HUDEP-2 (cell line): ENCODE measurements at regions not wholly inside any gene's neighbourhood (a gene's known extent, or its start where the extent isn't known, plus 50 kb on each side); places are given as distances from the start of the nearest gene placed in this dataset.
A peak's percentile ranks its signal among the peaks of the same experiment; 100 is the strongest.

ENCODE experiments used
- DNase-seq, 76 experiments: peaks; one replicate each; lab custom pipeline; 2025; ENCODE audit not compliant: unreplicated experiment in 76 of 76; lab: John Stamatoyannopoulos, UW

- no peak for DNase-seq
Measured at GRCh38 chr12:74595696-74596095, 58.1 kb downstream of the ATXN7L3B start.

DNA sequence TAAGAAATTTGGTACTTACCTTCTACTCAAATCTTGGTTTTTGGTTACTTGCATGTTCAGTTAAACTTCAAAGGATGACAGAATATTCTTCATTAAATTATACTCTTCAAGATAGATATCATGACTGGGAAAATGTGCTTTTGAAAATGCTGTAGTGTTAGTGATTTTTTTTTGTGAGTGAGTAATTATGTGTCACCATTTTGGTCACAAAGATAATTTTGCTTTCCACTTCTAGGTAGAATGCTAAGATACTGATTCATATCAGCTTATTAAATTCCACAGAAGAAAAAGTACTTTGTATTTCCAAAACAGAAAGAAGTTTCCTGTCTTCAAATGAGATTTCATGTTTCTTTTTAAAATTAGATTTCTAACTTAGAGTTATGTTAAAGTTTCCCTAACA, 61.2 kb downstream of the ATXN7L3B start:
- no peak for DNase-seq

DNA sequence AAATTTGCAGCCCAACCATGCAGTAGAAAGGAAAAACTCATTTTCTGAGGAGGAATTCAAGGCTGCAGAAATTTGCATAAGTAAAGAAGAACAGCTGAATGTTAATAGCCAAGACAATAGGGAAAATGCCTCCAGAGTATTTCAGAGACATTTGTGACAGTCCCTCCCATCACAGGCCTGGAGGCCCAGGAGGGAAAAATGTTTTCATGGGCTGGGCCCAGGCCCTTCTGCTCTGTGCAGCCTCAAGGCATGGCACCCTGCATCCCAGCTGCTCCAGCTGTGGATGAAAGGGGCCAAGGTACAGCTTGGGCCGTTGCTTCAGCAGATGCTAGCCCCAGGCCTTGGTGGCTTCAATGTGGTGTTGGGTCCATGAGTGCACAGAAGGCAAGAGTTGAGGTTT, 62.3 kb downstream of the ATXN7L3B start:
- no peak for DNase-seq

GRCh38 chr12:74600817-74601216, 63.2 kb downstream of the ATXN7L3B start:
- peak in 10 of 76 experiments; percentile 1 to 49 (median 3) for DNase-seq

- DNase-seq, result no peak
Measured at GRCh38 chr12:74602881-74603672, 65.4 kb downstream of the ATXN7L3B start.

GRCh38 chr12:74608231-74608775, 70.7 kb downstream of the ATXN7L3B start:
- no peak for DNase-seq

GRCh38 chr12:74610711-74611110, 73.1 kb downstream of the ATXN7L3B start:
- no peak for DNase-seq

DNA sequence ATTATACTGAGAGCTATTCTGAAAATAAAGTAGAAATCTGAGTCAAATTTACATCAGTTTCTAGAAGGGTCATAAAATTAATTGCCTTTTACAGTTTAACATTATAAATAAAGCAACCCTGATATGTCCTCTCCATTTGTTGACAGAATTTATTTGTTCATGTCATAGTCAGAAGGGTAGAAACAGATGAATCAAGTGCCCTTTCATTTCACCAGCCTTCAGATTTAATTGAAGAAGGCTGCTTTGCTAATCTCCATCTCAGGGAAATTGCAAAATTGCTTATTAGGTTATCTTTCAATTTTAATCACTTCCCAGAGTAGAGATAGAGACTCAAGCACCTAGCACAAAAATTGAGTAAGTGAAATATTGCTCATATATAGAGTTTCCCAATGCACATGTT, 76.8 kb downstream of the ATXN7L3B start:
- DNase-seq, result no peak

DNA sequence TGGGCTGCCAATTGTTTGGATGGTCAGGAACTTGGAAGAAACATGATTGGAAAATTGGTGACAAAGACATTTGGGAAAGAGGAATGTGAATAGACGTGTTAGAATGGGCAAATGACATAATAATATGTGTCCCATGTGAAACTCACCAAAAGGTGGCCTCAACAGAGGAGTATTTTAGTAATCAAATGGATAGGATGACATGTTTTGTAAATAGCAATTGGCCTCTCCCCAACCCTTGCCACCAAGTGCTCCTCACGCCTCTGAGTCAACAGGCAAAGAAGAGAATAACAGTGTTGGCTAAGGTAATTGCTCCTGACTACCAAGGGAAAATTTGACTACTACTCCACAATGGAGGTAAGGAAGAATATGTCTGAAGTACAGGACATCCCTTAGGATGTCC, 81.4 kb downstream of the ATXN7L3B start:
- DNase-seq, result no peak

GRCh38 chr12:74619884-74620283, 82.2 kb downstream of the ATXN7L3B start:
- no peak for DNase-seq

GRCh38 chr12:74620921-74621320, 83.3 kb downstream of the ATXN7L3B start:
- DNase-seq, result no peak

GRCh38 chr12:74624201-74624600, 86.6 kb downstream of the ATXN7L3B start:
- no peak for DNase-seq

DNA sequence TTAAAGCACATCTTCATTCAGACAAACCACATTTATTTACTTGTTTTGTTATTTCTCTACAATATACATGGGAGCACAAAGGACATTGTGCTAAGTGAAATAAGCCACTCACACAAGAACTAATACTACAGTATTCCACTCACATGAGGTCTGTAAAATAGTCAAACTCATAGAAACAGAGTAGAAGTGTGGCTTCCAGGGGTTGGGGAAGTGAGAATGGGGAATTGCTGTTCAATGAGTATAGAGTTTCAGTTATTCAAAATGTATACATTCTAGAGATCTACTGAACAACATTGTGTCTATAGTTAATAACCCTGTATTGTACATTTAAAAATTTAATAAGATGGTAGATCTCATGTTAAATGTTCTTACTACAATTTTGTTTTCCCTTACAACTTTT, 88.8 kb downstream of the ATXN7L3B start:
- DNase-seq, result no peak

DNA sequence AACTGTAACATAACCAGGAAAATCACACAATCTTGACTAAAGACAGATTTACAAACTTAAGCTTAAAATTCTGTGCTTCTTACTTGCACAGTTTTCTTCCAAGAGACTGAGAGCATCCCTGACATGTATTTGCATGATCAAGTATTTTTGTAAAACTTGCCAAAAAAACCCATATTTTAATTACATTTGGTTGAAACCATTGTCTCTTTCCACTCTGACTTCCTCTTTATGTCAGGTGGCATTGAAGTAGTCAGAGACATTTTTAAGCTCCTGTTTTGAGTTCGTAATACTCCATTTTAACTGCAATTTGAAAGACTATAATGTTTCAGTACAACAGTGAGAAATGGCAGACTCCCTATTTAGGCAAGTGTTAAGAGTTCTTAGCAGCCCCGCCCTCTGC, 103.6 kb downstream of the ATXN7L3B start:
- DNase-seq, result no peak

GRCh38 chr12:74641694-74642093, 104.1 kb downstream of the ATXN7L3B start:
- no peak for DNase-seq

DNA sequence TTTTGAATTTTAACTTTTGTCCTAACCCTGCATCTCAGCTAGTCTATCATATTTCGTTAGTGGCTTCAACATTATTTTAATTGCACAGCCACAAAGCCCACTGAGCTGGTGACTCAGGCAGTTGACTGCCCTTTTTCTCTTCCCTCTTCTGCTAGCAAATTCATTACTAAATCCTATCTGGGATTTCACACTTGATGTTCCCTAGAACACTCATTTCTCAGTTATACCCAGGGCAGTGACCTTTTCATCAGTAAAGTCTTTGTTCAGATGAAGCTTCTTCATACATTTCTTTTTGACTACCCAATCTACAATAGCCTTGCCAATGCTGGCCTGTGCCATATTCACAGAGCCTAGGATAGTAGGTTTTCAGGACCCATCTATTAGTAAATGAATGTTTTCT, 107.0 kb downstream of the ATXN7L3B start:
- DNase-seq, result no peak

- DNase-seq, result no peak
Measured at GRCh38 chr12:74646831-74647230, 109.2 kb downstream of the ATXN7L3B start.

GRCh38 chr12:74647256-74647655, 109.6 kb downstream of the ATXN7L3B start:
- no peak for DNase-seq

- DNase-seq, result no peak
Measured at GRCh38 chr12:74656251-74656650, 118.6 kb downstream of the ATXN7L3B start.

GRCh38 chr12:74660442-74660841, 122.8 kb downstream of the ATXN7L3B start:
- no peak for DNase-seq

- DNase-seq, result no peak
Measured at GRCh38 chr12:74663958-74664357, 126.3 kb downstream of the ATXN7L3B start.

GRCh38 chr12:74665690-74666089, 128.1 kb downstream of the ATXN7L3B start:
- no peak for DNase-seq

DNA sequence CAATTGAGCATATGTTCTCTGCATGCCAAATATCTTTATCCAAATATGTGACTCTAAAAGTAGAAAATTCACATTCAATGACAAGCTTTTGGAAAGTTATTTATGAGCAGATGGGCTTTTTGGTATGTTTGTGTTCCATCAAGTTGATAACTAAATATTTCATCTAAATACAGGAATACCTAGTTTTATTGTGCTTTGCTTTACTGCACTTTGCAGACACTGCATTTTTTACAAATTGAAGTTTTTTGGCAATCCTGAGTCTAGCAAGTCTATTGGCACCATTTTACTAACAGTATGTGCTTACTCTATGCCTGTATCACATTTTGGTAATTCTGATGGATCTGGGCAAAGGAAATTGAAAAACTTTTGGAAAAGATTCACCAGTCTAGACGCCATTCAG, 133.8 kb downstream of the ATXN7L3B start:
- no peak for DNase-seq
